NCI-H510A (cell line): ENCODE measurements at regions not wholly inside any gene's neighbourhood (a gene's known extent, or its start where the extent isn't known, plus 50 kb on each side); places are given as distances from the start of the nearest gene placed in this dataset.

Source experiments
- DNase-seq: peaks from one replicate; lab custom pipeline; 2025; lab: John Stamatoyannopoulos, UW

GRCh38 chr5:143561219-143561618 lies 157.7 kb upstream of the NR3C1 start:
- no peak for DNase-seq

- DNase-seq = no peak
These were observed 156.9 kb upstream of the NR3C1 start for GRCh38 chr5:143560378-143560777.

GRCh38 chr5:143559586-143560109 lies 156.2 kb upstream of the NR3C1 start:
- no peak for DNase-seq

- DNase-seq = no peak
These were observed 154.6 kb upstream of the NR3C1 start for GRCh38 chr5:143558048-143558447.

- peak; percentile 49 for DNase-seq
These were observed 153.8 kb upstream of the NR3C1 start for GRCh38 chr5:143557061-143557818.

GRCh38 chr5:143554918-143555477 lies 151.5 kb upstream of the NR3C1 start:
- no peak for DNase-seq

GRCh38 chr5:143554187-143554717 lies 150.8 kb upstream of the NR3C1 start:
- no peak for DNase-seq

- DNase-seq = no peak
These were observed 149.2 kb upstream of the NR3C1 start for GRCh38 chr5:143552680-143553079.

- DNase-seq = no peak
These were observed 148.3 kb upstream of the NR3C1 start for GRCh38 chr5:143551820-143552251.

GRCh38 chr5:143550986-143551630 lies 147.6 kb upstream of the NR3C1 start:
- no peak for DNase-seq

GRCh38 chr5:143547342-143547741 lies 143.9 kb upstream of the NR3C1 start:
- no peak for DNase-seq

- DNase-seq = no peak
These were observed 142.9 kb upstream of the NR3C1 start for GRCh38 chr5:143546394-143546793.

GRCh38 chr5:143544606-143545005 lies 141.1 kb upstream of the NR3C1 start:
- no peak for DNase-seq

- no peak for DNase-seq
These were observed 140.1 kb upstream of the NR3C1 start for GRCh38 chr5:143543358-143544255.

- DNase-seq = no peak
These were observed 139.3 kb upstream of the NR3C1 start for GRCh38 chr5:143542798-143543144.

GRCh38 chr5:143541943-143542797 lies 138.7 kb upstream of the NR3C1 start:
- no peak for DNase-seq

GRCh38 chr5:143539742-143540141 lies 136.3 kb upstream of the NR3C1 start:
- DNase-seq = no peak

GRCh38 chr5:143537056-143537455 lies 133.6 kb upstream of the NR3C1 start:
- no peak for DNase-seq

GRCh38 chr5:143536364-143536763 lies 132.9 kb upstream of the NR3C1 start:
- DNase-seq = no peak

GRCh38 chr5:143534761-143535154 lies 131.3 kb upstream of the NR3C1 start:
- DNase-seq = no peak
